ENCODE measurements at regions not wholly inside any gene's neighbourhood (a gene's known extent, or its start where the extent isn't known, plus 50 kb on each side); places are given as distances from the start of the nearest gene placed in this dataset.

DNA sequence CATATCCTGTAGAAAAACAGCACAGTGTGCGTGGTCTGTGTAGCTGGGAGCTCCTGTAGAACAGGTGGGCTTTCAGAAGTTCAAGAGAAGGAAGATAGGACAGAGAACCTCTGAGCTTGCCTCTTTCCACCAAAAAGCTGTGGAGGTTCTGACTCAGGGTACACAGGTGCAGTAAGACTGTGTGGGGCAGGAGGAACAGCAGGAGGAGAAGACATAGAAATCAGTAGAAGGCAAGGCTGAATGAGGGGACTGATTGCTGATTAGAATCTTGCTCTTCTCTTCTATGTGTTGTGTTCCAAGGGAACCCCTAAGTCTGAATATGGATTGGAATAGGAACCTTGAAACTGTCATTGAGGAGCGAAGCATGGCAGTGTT is 122.7 kb downstream of the AKAP11 start:
- no peaks in the 10 kb centered on the region for H3K9me3 ChIP-seq (ENCODE audit: insufficient read depth, low read depth)
- no peak overlapping the region for H2AFZ ChIP-seq
- H3K79me2 ChIP-seq (ENCODE audit: low read depth) = no peaks in the 10 kb centered on the region
- no peaks in the 10 kb centered on the region for H3F3A ChIP-seq (ENCODE audit: insufficient read depth, low read depth)
- H3K4me2 ChIP-seq = no peak overlapping the region
- POLR2A ChIA-PET (ENCODE audit: unreplicated experiment) = no interaction called here
- H3K27ac ChIP-seq = no peak overlapping the region
- H3K27me3 ChIP-seq (ENCODE audit: insufficient read depth, low read depth) = no peaks in the 10 kb centered on the region
- no peak overlapping the region for H3K4me3 ChIP-seq
- BruUV-seq (replicated peaks) = no TSS peak
- CTCF ChIA-PET = no interaction called here
- H4K20me1 ChIP-seq (ENCODE audit: insufficient read depth) = no peaks in the 10 kb centered on the region
- H3K4me1 ChIP-seq (replicated peaks; ENCODE audit: insufficient read depth) = no peaks in the 10 kb centered on the region; the same call in 1 of the 2 replicates
- H3K36me3 ChIP-seq (ENCODE audit: low read depth) = no peaks in the 10 kb centered on the region
- H3K9me2 ChIP-seq (ENCODE audit: insufficient read depth) = no peaks in the 10 kb centered on the region
- TF ChIP-seq EZH2 (IDR thresholded peaks at IDR 0.05; ENCODE audit: low read depth) = no peak
- TF ChIP-seq, protein P1, sequence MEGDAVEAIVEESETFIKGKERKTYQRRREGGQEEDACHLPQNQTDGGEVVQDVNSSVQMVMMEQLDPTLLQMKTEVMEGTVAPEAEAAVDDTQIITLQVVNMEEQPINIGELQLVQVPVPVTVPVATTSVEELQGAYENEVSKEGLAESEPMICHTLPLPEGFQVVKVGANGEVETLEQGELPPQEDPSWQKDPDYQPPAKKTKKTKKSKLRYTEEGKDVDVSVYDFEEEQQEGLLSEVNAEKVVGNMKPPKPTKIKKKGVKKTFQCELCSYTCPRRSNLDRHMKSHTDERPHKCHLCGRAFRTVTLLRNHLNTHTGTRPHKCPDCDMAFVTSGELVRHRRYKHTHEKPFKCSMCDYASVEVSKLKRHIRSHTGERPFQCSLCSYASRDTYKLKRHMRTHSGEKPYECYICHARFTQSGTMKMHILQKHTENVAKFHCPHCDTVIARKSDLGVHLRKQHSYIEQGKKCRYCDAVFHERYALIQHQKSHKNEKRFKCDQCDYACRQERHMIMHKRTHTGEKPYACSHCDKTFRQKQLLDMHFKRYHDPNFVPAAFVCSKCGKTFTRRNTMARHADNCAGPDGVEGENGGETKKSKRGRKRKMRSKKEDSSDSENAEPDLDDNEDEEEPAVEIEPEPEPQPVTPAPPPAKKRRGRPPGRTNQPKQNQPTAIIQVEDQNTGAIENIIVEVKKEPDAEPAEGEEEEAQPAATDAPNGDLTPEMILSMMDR (conservative IDR thresholded peaks at IDR 0.05) = no peak
- DNase-seq = no peak
- intact Hi-C loops (cut with micrococcal nuclease; ENCODE audit: unreplicated experiment) = no loop called here

DNA sequence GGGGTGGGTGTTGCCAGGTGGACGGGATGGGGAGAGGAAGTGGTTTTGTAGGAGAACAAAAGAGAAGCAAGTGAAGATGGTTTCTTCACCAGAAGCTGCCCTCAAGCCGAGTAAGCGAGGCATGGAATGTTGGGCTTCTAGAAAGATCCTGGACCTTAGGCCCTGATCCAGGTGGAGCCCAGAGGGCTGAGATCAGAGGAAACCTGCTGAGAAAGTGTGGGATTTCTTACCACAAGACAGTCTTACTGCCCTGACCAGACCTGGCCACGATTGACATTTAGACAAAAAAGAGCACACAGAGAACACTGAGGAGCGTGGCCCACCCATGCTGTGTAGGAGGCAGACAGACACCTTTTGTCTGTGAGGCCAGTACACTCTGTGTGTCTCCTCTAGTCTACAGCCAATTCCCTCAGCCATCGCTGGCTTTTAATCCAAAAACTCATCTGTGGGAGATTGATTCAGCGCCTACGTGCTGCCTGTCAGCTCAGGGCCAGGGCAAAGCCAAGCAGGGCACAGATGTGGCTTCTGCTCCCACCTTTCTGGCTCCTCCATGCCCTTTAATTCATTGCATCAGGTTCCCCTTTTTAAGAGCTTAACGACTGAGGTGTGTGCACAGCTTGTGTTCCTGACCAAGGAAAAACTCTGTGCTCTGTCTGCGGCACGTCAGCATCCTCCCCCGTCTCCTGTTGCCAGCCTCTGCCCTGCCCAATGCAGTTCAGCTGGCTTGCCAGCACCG is 123.3 kb downstream of the AKAP11 start:
- intact Hi-C loops (cut with micrococcal nuclease; ENCODE audit: unreplicated experiment) = no loop called here
- Histone ChIP-seq H2AFZ (no peak overlapping the region), H3K27ac (no peak overlapping the region)

DNA sequence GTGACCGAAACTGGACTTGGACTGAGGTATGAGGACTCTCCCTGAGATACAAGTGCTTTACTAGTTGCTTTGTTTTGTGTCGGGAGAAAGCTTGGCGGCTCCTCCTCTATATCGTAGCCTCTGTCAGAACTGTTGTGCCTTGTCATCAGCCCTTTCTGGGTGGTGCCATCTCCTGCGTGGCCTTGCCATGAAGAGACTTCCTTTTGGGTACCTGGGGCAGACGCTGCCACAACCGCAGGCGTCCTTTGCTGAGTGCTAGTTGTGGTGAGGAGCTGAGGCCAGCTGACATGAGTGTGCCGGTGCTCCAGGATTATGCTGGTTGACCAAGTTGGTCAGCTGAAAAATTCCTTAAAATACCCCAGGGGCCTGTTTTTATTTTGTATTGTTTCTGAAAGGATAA is 124.5 kb downstream of the AKAP11 start:
- Histone ChIP-seq H3F3A (ENCODE audit: insufficient read depth, low read depth) (no peaks in the 10 kb centered on the region), H3K27me3 (ENCODE audit: insufficient read depth, low read depth) (no peaks in the 10 kb centered on the region), H2AFZ (no peak overlapping the region), H4K20me1 (ENCODE audit: insufficient read depth) (no peaks in the 10 kb centered on the region), H3K27ac (no peak overlapping the region), H3K36me3 (ENCODE audit: low read depth) (no peaks in the 10 kb centered on the region), H3K9me2 (ENCODE audit: insufficient read depth) (no peaks in the 10 kb centered on the region), H3K79me2 (ENCODE audit: low read depth) (no peaks in the 10 kb centered on the region), H3K9me3 (ENCODE audit: insufficient read depth, low read depth) (no peaks in the 10 kb centered on the region), H3K4me3 (no peak overlapping the region), H3K4me2 (no peak overlapping the region), H3K4me1 (replicated peaks; ENCODE audit: insufficient read depth) (no peaks in the 10 kb centered on the region; the same call in 1 of the 2 replicates)
- ChIA-PET POLR2A (ENCODE audit: unreplicated experiment) (no interaction called here), CTCF (no interaction called here)
- no peak for TF ChIP-seq EZH2 (IDR thresholded peaks at IDR 0.05; ENCODE audit: low read depth)
- TF ChIP-seq, protein P1 (conservative IDR thresholded peaks at IDR 0.05) = no peak
- intact Hi-C loops (cut with micrococcal nuclease; ENCODE audit: unreplicated experiment) = no loop called here
- no TSS peak for BruUV-seq (replicated peaks)
- DNase-seq = no peak

More for the DNA sequence above, 123.3 kb downstream of the AKAP11 start:
- Histone ChIP-seq H3K4me1 (replicated peaks; ENCODE audit: insufficient read depth) (no peaks in the 10 kb centered on the region; the same call in 1 of the 2 replicates), H3K4me2 (no peak overlapping the region), H3K79me2 (ENCODE audit: low read depth) (no peaks in the 10 kb centered on the region), H4K20me1 (ENCODE audit: insufficient read depth) (no peaks in the 10 kb centered on the region), H3K9me3 (ENCODE audit: insufficient read depth, low read depth) (no peaks in the 10 kb centered on the region), H3F3A (ENCODE audit: insufficient read depth, low read depth) (no peaks in the 10 kb centered on the region), H3K9me2 (ENCODE audit: insufficient read depth) (no peaks in the 10 kb centered on the region), H3K27me3 (ENCODE audit: insufficient read depth, low read depth) (no peaks in the 10 kb centered on the region), H3K4me3 (no peak overlapping the region), H3K36me3 (ENCODE audit: low read depth) (no peaks in the 10 kb centered on the region)
- no peak for DNase-seq
- TF ChIP-seq EZH2 (IDR thresholded peaks at IDR 0.05; ENCODE audit: low read depth) = no peak
- TF ChIP-seq, protein P1 (conservative IDR thresholded peaks at IDR 0.05) = no peak
- POLR2A ChIA-PET (ENCODE audit: unreplicated experiment) = no interaction called here
- no TSS peak for BruUV-seq (replicated peaks)
- CTCF ChIA-PET = no interaction called here
